GM19025 (cell line): ENCODE measurements at regions not wholly inside any gene's neighbourhood (a gene's known extent, or its start where the extent isn't known, plus 50 kb on each side); places are given as distances from the start of the nearest gene placed in this dataset.

Experiments used
- ATAC-seq: cut with Tn5 transposase; IDR thresholded peaks from one replicate; pipeline ENCODE4 v1.9.1; 2021; ENCODE audit warnings: mild to moderate bottlenecking, low read depth, moderate library complexity; ENCODE audit not compliant: unreplicated experiment

DNA sequence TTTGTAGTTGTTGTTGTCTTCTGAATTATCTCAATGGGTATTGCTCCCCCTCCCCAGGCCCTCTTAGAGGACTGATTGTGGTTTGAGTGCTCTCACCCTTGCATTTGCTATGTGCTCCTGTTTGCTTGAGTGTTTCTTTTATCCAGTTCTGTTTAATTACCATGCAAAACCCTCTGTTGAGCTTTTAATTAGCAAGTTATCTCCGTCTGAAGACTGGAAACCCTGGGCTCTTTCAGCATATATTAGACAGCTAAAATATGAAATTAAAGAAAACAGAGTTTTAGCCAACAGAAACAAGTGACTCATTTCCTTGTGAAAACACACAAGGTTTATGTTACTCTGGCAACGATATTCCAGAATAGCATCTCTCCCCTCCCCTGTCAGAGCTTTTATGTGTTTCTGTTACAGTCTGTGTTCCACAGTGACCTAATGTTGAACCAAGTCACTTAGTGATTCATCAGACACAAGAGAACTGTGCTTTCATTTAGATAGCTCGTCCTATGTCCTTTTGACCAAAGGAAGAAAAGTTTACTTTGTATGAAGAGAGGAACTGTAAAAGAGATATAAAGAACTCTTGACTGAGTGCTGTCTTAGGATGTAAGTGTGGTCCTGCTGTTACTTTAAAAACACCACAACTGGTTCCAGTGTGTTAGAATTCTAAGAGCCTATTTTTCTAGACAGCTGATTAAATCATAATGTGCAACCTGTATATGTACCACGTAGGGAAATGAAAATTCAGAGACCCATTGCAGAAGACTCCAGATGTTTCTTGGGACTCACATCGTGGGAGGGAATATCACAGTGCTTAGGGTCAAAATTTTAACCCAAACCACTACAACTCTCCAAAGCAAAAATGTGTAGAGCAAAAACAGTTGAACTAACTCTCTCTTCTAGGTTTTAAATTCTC, 172.8 kb upstream of the RBMS1 start:
- peak; percentile 71 for ATAC-seq

DNA sequence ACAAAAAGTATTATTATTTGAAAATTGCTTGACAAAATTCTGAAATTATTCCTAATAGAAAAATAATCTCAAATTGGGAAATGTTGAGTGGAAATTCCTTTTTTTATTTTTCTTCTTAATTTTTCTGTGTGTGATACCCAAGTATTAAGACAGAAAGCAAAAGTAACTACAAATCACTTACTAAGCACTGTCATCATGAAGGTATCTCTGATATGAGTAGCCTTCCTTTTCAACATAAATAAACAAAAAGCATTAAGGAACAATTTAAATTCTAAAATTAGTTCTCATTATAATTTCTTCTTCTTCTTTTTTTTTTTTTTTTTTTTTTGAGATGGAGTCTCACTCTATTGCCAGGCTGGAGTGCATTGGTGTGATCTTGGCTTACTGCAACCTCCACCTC, 174.2 kb upstream of the RBMS1 start:
- ATAC-seq: no peak

DNA sequence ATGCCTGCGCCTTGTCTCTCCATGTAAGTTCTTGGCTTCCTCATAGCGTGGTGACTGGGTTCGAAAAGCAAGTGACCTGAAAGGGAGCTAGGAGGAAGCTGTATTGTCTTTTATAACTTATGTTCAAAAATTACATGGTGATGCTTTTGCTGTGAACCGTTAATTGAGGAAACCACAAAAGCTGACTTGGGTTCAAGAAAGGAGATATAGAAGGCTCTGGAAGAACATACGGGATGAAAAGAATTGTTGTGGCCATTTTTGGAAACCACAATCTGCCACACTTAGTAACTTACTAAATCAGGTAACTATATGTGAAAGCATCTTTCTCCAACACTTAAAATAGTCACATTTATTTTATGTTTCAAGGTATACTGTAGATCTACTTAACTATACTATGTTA, 177.0 kb upstream of the RBMS1 start:
- no peak for ATAC-seq

DNA sequence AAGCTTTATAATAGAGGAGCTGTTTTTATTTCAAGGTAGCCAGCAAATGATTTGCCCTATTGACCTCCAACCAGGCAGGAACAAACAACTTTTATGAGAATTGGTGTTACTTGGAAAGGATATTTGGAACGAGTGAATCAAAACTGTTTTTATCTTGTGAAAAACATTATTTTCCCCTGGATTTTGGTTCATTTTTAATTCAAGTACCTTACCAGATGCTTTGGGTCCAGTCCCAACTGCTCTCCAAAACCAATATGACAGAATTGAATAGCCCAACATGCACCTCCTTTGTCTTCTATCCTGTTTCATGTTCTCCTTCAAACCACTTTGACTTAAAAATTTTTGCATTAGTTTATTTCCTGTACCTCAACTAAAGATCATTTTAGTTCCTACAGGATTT, 178.6 kb upstream of the RBMS1 start:
- no peak for ATAC-seq

DNA sequence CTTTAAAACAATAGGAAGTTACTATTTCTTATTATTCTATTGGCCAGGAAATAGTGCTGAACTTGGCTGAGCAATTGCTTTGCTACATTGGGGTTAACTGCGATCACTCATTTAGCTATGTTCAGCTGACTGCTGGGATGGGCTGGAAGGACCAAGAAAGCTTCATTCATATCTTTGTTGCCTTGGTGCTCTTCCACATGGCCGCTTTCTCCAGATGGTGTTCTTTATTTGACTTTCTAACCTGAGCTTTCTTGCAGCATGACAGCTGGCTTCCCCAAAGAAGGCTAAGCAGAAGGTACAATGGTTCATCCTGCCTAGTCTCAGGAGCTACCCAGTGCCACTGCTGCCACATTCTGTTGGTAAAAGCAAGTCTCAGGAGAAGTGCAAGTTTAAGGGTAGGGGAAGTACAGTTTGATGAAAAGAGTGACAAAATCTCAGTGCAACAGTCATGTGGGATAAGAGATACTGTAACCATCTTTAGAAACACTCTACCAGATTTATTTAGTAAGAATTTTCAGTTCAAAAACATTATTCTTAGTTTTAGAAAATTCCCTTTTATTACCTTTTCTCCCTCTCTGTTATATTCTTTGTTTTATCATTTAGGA, 180.6 kb upstream of the RBMS1 start:
- ATAC-seq: no peak

DNA sequence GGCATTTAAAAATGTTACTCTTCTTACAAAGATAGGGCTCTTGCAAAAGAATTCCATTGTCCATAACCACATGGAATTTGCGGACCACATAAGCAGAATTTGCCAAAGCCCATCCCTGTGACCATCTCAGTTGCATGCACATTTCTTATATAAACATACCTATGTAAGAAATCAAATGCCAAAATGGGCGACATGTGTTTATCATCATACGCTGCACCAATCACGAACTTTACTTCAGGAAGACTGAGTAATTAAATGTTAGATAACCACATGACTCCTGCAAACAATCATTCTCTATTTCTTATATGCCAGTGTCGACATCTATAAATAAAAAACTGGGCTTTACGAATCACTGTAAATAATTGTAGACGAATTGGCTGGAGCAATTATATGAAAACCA, 186.1 kb upstream of the RBMS1 start:
- no peak for ATAC-seq

DNA sequence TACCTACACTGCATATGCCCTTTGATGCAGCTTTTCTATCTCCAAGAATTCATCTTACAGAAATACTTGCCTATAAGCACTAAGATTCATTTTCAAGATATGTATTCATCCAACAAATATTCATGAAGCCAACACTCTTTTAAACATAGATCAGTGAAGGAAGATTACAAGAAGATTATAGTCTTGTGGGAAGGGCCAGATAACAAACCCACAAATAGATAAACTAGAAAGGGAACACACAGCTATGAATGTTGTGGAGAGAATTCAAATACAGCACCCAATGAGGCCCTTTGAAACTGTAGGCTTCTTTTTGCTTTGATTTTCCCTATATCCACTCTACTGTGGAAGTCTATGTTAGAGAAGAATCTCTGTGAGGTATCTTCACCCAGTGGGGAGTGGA, 186.7 kb upstream of the RBMS1 start:
- ATAC-seq: no peak

DNA sequence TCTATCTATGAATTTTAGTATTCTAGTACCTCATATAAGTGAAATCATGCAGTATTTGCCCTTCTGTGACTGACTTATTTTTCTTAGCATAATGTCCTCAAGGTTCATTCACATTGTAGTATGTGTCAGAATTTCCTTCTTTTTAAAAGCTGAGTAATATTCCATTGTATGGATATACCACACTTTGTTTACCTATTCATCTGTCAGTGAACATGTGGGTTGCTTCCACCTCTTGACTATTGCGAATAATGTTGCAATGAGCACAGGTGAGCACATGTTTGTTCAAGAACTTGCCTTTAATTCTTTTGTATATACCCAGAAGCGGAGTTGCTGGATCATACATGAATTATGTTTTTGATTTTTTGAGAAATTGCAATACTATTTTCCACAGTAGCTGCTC, 187.4 kb upstream of the RBMS1 start:
- ATAC-seq: no peak

DNA sequence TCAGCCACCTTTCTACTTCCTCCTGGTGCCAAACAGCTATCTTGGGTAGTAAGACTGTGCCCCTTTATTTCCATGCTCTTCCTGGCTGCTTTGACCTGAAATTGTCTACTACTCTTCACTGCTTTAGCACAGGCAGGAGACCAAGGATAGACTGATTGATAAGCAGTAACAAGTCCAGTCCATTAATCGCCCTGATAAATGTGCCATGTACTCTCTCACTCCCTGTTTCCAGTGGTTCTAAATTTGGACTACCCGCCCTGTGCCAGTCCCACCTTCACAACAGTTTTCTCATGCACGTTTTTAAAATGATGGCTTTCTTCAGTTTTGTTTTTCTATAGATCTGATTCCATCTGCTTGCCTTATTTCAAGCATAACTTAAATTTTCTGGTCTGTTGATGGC, 189.6 kb upstream of the RBMS1 start:
- ATAC-seq: no peak

DNA sequence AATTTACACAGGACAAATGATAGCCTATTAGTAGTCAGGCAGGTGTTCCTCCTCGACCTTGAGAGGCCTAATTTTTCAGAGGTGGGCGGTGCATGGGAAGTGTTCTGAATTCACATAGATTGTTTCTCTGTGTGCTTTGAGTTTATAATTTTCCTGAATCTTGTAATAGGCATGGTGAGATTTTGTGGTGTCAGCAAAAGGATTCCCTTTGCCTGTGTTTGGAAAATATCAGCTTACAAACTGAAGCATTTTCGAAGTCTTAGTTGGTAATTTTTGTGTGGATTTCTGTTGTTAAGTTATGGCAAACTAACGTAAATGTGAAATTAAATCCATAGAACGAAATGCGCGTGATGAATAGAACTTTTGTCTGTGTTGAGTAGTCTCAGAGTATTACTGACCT, 194.0 kb upstream of the RBMS1 start:
- ATAC-seq: no peak

DNA sequence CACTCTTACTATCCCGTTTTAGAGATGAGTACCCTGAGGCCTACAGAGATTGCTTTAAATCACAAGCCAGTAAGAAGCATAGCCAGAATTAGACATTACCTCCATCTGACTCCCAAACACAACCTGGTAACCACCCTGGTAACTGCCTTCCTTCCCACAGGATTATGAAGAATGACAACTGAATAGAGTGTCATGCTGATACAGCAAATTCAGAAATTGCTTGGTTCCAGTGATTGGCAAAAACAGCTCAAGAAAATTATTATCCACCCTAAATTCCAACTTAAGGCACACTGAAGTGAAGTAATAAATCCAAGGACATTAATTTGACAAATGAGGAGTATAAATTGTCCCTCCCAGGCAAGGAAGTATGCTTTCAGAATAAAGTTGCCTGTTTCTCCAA, 195.8 kb upstream of the RBMS1 start:
- no peak for ATAC-seq

DNA sequence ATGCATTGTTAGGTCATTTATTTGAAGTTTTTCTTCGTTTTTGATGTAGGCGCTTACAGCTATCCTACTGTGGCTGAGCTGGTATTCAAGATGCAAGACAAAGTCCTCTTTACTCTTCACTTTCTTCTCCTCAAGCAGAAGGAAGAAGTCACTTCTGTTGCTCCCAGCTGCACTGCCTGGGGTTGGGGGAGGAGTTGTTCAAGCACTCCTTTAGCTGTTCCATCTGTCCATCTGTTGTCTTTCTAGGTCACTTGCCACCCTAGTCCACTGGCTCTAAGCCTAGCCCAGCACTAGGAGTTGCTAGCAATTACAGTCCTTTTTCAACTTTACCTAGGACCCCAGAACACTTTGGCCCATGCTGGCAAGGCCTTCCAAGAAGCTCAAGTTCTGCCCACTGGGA, 200.6 kb upstream of the RBMS1 start:
- ATAC-seq: no peak

DNA sequence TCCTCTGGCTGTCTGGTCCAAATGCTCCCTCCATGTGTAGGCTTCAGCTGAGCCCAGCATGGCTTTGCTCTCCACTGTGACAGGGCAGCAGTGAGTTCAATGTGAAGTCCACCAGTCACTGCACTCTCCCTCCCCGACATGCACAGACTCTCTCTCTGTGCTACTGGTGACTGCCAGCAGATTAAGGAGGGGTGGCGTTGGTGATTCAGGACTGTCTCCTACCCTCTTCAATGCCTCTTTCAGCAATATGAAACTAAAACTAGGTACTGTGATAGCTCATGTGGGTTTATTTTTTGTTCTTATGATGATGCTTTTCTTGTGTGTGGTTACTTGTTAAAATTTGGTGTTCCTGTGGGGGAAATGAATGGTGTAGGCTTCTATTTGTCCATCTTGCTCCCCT, 201.0 kb upstream of the RBMS1 start:
- peak; percentile 51 for ATAC-seq

DNA sequence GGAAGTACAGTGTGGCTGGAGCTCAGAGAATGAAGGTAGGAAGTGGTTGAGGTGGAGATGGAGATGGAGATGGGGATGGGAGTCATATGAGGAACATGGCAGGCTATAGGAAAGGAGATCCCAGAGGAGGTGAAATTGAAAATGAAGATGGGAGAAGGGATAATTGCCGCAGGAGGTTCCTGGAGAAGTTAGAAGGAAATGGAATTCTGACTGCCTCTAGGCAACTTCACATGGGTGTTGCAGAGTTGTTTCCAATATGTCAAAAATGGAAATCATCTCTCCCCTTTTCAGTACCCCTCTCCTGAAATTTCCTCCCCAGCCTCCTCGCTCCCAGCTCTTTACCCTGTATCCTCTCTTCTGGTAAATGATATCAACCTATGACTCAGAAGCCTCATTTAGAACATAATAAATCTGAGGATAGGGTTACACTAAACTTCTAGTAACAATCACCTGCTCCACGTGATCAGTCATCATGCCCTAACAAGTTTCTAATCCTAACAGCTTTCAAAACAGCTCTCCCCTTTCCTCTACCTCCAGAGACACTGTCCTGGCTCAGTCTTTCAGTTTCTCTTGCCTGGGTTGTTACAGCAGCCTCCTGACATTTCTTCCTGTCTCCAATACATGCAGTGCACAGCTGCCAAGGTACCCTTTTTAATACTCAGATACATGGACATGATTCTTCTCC, 201.9 kb upstream of the RBMS1 start:
- no peak for ATAC-seq

DNA sequence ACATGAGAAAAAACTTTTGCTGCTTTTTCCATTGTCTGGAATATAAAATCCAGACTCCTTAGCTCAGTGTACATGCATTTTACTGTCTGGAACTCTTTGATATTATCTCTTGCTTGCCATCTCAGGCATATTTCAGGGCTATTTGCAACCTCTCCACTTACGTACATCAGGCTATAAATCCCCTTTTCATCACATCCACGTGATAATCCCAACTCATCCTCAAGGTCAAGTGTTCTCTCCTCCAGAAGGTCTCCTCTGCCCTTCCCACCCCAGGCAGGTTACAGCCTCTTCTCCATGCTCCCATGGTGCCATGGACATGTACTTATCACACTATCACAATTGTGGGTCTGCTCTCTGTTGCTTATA, 202.5 kb upstream of the RBMS1 start:
- ATAC-seq: no peak

DNA sequence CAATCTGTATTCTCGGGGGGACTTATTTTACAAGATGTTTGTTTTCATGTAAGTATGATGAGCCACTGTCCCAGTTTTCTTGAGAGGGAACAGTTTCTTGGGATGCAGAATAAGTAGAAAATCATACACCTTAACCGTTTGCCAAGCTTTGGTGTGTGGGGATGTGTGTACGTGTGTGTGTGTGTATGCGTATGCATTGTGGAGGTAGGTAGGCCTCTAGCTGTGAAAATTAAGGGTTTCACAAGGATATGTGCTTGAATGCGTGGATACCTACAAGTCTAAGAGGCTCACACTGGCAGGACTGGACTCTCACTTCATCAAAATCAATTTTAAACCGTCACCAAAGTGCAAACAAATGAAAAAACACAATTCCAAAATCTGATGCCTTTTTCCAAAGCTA, 204.2 kb upstream of the RBMS1 start:
- ATAC-seq: no peak

DNA sequence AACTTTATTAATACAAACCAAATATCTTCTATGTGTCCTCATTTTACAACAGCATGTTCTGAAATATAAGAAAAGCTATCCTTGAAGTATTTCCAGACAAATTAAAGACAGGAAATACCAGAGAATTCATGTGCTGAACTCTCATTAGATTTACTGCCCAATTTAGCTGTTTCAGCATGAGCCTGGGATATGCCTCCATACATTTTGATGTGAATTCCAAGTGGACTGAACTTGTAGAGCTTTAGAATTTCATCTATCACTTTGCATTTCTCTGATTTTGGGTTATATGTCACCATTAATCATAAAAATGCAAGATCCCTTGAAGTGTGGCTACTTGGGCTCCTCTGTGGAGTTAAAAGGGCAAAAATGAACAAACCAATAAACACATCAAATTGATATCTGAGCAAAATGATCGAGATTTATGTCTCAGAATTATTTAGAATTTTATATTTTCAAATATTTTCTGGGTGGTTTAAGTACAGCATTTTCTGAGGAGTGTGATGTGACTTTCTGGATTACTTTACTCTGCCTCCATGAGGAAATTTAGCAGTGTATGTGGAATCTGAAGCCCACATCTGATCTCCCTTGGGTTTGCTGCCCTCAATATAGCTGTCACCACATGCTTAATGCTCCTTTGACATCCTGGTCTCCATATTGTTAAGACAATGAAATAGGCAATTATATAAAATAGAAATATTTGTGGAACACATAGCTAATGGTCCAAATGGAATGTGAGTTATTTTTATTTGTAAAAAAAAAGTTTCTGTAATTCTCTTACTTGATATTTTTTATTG, 206.6 kb upstream of the RBMS1 start:
- no peak for ATAC-seq

DNA sequence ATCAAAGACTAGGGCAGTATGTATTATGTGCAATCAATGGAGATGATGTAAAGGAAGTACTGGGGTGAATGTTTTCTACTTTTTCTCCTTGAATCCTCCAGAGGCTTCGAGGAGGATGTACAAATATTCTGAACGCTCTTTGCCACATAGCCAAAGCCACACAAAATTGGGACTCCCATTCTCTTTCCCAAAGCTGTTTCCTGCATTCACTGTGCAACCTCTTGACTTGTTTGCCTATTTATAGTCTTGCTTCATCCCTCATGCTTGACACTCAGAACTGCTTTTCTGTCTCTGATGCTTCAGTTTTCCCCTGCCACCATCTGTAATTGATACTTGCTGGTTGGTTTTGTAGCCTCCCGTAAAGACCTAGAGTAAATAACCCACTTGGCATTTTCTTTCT, 208.2 kb upstream of the RBMS1 start:
- no peak for ATAC-seq

DNA sequence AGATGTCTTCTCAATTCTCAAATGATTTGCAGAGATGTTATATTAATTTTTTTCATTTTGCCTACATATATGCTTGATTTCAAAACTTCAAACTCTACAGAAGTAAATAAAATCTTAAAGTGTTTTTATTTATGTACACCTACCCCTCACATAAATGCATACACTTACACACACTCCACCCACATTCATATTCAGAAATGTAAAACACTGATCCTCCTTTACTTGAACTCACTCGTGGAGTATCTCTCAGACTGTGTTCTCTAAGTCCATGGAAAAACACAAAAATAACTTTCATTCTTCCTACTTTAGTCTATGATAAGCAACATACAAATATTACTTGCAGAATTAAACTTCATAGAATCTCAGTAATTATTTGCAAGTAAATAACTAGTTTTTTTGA, 209.1 kb upstream of the RBMS1 start:
- ATAC-seq: no peak

DNA sequence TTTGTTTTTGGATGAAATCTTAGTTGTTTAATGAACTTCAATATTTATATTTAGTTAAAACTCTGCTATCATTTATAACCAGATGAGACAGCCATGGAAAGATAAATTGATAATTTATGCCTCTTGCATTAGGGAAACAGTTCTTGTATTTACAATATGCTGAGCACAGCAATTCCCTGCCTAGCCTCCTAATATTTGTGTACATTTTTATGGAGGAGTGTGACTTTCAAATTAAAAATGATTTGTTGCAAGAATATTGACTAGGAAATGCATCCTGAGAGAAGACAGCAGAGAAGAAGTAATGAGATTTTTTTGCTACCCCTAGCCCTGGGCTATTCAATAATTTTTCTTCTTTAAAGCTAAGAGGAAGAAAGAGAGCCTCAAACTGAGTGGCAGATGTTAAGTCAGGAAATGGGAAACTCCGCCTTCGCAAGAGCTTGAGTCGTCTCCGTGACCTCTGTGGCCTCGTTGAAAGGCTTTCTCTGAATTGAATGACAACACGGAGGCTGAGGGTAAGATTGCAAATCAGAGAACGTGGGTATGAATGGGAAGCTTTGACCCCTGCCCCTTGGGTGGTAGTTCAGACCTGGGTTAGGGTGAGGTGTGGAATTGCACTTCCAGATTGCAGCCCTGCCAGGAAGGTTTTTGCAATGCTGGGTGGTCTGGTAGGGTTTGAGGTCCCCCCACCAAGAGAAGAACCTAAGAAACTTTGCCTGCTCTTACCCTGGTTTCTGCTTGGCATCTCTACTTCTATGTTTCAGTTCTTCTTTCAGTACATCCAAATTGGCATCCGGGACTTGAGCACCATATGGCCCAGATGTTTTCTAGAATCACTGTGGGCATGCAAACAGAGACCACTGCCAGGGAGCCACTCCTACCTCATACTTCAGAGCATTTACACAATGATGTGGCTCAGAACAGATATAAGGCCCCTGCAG, 210.3 kb upstream of the RBMS1 start:
- ATAC-seq: peak; percentile 82
